22Rv1 (cell line): ENCODE measurements at regions not wholly inside any gene's neighbourhood (a gene's known extent, or its start where the extent isn't known, plus 50 kb on each side); places are given as distances from the start of the nearest gene placed in this dataset.

Experiments used
- ZFX ChIP-seq: fragments of 450-650 bp; IDR thresholded peaks from 2 replicates; pipeline ENCODE4 v1.6.1; 2017; ENCODE audit warnings: antibody characterized with exemption, borderline replicate concordance
- TF ChIP-seq, protein P1 (sequence below): fragments of 450-650 bp; IDR thresholded peaks from 2 replicates; pipeline ENCODE4 v1.5.1; 2017; ENCODE audit warnings: mild to moderate bottlenecking

DNA sequence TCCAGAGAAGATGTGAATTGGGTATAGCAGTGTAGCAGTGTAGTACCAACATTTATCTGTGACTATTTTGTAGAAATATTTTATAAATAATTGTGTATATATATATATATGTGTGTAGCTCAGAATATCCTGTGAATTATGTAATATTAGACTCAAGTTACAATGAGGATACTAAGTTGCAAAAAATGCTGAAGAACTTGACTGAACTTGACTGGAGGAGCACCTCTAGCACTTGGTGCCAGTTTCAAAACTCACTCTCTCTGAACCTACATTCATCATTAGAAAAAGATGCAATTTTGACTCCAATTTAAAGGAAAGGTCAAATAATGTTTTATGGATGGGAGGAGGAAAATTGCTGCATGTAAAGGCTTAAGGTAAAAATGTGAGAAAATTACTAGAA, 285.7 kb upstream of the LMO3 start:
- TF ChIP-seq, protein P1, sequence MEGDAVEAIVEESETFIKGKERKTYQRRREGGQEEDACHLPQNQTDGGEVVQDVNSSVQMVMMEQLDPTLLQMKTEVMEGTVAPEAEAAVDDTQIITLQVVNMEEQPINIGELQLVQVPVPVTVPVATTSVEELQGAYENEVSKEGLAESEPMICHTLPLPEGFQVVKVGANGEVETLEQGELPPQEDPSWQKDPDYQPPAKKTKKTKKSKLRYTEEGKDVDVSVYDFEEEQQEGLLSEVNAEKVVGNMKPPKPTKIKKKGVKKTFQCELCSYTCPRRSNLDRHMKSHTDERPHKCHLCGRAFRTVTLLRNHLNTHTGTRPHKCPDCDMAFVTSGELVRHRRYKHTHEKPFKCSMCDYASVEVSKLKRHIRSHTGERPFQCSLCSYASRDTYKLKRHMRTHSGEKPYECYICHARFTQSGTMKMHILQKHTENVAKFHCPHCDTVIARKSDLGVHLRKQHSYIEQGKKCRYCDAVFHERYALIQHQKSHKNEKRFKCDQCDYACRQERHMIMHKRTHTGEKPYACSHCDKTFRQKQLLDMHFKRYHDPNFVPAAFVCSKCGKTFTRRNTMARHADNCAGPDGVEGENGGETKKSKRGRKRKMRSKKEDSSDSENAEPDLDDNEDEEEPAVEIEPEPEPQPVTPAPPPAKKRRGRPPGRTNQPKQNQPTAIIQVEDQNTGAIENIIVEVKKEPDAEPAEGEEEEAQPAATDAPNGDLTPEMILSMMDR, result no peak
- no peak for TF ChIP-seq ZFX
